ENCODE measurements at regions not wholly inside any gene's neighbourhood (a gene's known extent, or its start where the extent isn't known, plus 50 kb on each side); places are given as distances from the start of the nearest gene placed in this dataset.

DNA sequence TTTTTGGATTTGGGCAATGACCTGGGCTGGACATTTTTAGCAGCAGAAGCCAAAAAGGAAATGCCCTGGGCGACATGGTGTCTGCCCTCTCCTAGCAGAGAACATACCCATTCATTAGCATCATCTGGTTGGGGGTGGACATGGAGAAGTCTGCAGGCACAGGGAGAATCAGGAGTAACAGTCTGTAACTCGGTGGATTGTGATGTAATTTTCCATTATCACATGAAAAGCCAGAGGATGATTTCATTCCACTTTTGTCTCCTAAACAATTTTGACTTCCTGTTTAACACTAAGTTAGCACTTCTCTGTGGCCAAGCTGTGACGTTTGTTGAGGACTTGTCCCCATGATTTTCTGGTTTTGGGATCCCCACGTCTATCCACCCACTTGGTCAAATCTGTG lies 153.8 kb upstream of the HABP2 start (continued):
- TF ChIP-seq, protein P1, sequence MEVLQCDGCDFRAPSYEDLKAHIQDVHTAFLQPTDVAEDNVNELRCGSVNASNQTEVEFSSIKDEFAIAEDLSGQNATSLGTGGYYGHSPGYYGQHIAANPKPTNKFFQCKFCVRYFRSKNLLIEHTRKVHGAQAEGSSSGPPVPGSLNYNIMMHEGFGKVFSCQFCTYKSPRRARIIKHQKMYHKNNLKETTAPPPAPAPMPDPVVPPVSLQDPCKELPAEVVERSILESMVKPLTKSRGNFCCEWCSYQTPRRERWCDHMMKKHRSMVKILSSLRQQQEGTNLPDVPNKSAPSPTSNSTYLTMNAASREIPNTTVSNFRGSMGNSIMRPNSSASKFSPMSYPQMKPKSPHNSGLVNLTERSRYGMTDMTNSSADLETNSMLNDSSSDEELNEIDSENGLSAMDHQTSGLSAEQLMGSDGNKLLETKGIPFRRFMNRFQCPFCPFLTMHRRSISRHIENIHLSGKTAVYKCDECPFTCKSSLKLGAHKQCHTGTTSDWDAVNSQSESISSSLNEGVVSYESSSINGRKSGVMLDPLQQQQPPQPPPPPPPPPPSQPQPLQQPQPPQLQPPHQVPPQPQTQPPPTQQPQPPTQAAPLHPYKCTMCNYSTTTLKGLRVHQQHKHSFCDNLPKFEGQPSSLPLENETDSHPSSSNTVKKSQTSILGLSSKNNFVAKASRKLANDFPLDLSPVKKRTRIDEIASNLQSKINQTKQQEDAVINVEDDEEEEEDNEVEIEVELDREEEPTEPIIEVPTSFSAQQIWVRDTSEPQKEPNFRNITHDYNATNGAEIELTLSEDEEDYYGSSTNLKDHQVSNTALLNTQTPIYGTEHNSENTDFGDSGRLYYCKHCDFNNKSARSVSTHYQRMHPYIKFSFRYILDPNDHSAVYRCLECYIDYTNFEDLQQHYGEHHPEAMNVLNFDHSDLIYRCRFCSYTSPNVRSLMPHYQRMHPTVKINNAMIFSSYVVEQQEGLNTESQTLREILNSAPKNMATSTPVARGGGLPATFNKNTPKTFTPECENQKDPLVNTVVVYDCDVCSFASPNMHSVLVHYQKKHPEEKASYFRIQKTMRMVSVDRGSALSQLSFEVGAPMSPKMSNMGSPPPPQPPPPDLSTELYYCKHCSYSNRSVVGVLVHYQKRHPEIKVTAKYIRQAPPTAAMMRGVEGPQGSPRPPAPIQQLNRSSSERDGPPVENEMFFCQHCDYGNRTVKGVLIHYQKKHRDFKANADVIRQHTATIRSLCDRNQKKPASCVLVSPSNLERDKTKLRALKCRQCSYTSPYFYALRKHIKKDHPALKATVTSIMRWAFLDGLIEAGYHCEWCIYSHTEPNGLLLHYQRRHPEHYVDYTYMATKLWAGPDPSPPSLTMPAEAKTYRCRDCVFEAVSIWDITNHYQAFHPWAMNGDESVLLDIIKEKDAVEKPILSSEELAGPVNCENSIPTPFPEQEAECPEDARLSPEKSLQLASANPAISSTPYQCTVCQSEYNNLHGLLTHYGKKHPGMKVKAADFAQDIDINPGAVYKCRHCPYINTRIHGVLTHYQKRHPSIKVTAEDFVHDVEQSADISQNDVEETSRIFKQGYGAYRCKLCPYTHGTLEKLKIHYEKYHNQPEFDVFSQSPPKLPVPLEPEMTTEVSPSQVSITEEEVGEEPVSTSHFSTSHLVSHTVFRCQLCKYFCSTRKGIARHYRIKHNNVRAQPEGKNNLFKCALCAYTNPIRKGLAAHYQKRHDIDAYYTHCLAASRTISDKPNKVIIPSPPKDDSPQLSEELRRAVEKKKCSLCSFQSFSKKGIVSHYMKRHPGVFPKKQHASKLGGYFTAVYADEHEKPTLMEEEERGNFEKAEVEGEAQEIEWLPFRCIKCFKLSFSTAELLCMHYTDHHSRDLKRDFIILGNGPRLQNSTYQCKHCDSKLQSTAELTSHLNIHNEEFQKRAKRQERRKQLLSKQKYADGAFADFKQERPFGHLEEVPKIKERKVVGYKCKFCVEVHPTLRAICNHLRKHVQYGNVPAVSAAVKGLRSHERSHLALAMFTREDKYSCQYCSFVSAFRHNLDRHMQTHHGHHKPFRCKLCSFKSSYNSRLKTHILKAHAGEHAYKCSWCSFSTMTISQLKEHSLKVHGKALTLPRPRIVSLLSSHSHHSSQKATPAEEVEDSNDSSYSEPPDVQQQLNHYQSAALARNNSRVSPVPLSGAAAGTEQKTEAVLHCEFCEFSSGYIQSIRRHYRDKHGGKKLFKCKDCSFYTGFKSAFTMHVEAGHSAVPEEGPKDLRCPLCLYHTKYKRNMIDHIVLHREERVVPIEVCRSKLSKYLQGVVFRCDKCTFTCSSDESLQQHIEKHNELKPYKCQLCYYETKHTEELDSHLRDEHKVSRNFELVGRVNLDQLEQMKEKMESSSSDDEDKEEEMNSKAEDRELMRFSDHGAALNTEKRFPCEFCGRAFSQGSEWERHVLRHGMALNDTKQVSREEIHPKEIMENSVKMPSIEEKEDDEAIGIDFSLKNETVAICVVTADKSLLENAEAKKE (CRISPR knock-in tag; IDR thresholded peaks at IDR 0.05): no peak
- no peak for TF ChIP-seq POLR2AphosphoS5 (IDR thresholded peaks at IDR 0.05; ENCODE audit: low read depth)
- TF ChIP-seq STAT1 (IDR thresholded peaks at IDR 0.05; ENCODE audit: unreplicated experiment): no peak
- TF ChIP-seq EZH2phosphoT487 (IDR thresholded peaks at IDR 0.05; ENCODE audit: unreplicated experiment): no peak
- no peak for TF ChIP-seq ZNF331 (CRISPR knock-in tag; IDR thresholded peaks at IDR 0.05; ENCODE audit: low read depth)
- TF ChIP-seq ZNF114 (CRISPR knock-in tag; IDR thresholded peaks at IDR 0.05): no peak
- no peak for TF ChIP-seq NANOG (IDR thresholded peaks at IDR 0.05; ENCODE audit: borderline replicate concordance)

DNA sequence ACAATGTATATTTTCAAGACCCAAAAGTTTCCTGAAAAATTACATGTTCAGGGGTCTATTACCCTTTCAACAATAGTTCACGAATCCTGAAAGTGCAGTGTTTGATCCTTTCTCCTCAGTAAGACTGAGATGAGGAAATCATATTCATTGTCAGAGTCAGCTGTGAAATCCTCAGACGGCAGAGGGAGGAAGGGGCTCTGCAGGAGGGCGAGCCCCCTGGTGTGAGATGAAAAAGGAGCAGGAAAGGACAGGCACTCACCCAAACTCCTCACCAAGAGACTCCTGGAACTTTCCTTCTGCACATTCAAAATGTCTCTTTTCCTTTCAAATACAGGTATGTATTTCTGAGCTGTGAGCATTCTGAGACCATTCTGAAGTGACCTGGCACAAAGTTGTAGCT lies 150.3 kb upstream of the HABP2 start:
- Mint-ChIP-seq H3K36me3 (ENCODE audit: low read depth) (no peaks in the 10 kb centered on the region), H3K4me1 (peaks cover 19% of the 10 kb centered on the region), H3K4me3 (no peak overlapping the region), H3K27ac (no peak overlapping the region), H3K27me3 (ENCODE audit: insufficient read depth, low read depth, poor library complexity) (peaks cover 8% of the 10 kb centered on the region), H3K9me3 (peaks cover 6% of the 10 kb centered on the region; the same call in 1 of the 3 replicates)
- H3F3A ChIP-seq (replicated peaks; ENCODE audit: low read depth): no peaks in the 10 kb centered on the region
- TF ChIP-seq ZNF331 (CRISPR knock-in tag; IDR thresholded peaks at IDR 0.05; ENCODE audit: low read depth): no peak
- TF ChIP-seq EZH2phosphoT487 (IDR thresholded peaks at IDR 0.05; ENCODE audit: unreplicated experiment): no peak
- no peak for TF ChIP-seq POLR2AphosphoS5 (IDR thresholded peaks at IDR 0.05; ENCODE audit: low read depth)
- no peak for TF ChIP-seq EZH2 (IDR thresholded peaks at IDR 0.05; ENCODE audit: low read depth, unreplicated experiment)
- TF ChIP-seq ZNF114 (CRISPR knock-in tag; IDR thresholded peaks at IDR 0.05): no peak
- TF ChIP-seq, protein P2, sequence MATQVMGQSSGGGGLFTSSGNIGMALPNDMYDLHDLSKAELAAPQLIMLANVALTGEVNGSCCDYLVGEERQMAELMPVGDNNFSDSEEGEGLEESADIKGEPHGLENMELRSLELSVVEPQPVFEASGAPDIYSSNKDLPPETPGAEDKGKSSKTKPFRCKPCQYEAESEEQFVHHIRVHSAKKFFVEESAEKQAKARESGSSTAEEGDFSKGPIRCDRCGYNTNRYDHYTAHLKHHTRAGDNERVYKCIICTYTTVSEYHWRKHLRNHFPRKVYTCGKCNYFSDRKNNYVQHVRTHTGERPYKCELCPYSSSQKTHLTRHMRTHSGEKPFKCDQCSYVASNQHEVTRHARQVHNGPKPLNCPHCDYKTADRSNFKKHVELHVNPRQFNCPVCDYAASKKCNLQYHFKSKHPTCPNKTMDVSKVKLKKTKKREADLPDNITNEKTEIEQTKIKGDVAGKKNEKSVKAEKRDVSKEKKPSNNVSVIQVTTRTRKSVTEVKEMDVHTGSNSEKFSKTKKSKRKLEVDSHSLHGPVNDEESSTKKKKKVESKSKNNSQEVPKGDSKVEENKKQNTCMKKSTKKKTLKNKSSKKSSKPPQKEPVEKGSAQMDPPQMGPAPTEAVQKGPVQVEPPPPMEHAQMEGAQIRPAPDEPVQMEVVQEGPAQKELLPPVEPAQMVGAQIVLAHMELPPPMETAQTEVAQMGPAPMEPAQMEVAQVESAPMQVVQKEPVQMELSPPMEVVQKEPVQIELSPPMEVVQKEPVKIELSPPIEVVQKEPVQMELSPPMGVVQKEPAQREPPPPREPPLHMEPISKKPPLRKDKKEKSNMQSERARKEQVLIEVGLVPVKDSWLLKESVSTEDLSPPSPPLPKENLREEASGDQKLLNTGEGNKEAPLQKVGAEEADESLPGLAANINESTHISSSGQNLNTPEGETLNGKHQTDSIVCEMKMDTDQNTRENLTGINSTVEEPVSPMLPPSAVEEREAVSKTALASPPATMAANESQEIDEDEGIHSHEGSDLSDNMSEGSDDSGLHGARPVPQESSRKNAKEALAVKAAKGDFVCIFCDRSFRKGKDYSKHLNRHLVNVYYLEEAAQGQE (IDR thresholded peaks at IDR 0.05; ENCODE audit: unreplicated experiment): no peak
- TF ChIP-seq, protein P3, sequence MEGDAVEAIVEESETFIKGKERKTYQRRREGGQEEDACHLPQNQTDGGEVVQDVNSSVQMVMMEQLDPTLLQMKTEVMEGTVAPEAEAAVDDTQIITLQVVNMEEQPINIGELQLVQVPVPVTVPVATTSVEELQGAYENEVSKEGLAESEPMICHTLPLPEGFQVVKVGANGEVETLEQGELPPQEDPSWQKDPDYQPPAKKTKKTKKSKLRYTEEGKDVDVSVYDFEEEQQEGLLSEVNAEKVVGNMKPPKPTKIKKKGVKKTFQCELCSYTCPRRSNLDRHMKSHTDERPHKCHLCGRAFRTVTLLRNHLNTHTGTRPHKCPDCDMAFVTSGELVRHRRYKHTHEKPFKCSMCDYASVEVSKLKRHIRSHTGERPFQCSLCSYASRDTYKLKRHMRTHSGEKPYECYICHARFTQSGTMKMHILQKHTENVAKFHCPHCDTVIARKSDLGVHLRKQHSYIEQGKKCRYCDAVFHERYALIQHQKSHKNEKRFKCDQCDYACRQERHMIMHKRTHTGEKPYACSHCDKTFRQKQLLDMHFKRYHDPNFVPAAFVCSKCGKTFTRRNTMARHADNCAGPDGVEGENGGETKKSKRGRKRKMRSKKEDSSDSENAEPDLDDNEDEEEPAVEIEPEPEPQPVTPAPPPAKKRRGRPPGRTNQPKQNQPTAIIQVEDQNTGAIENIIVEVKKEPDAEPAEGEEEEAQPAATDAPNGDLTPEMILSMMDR (conservative IDR thresholded peaks at IDR 0.05; ENCODE audit: low read depth in 2 of 2): no peak
- no peak overlapping the region for H3K4me2 ChIP-seq
- H3K36me3 ChIP-seq (ENCODE audit: insufficient read depth): no peaks in the 10 kb centered on the region
- no peak for ATAC-seq
- H3K27me3 ChIP-seq (ENCODE audit: insufficient read depth): peaks cover 15% of the 10 kb centered on the region
- H2AFZ ChIP-seq: no peak overlapping the region
- no peaks in the 10 kb centered on the region for H4K20me1 ChIP-seq (replicated peaks; ENCODE audit: insufficient read depth)
- H3K4me3 ChIP-seq: no peak overlapping the region
- no peak for DNase-seq (ENCODE audit: low spot score)
- H3K27ac ChIP-seq (ENCODE audit: low read depth): no peak overlapping the region
- H3K79me2 ChIP-seq (replicated peaks; ENCODE audit: insufficient read depth): no peaks in the 10 kb centered on the region
- no peaks in the 10 kb centered on the region; the same call in 1 of the 2 replicates for H3K9me2 ChIP-seq (ENCODE audit: insufficient read depth)
- peaks cover 20% of the 10 kb centered on the region for H3K4me1 ChIP-seq (ENCODE audit: insufficient read depth)
